ENCODE measurements at regions not wholly inside any gene's neighbourhood (a gene's known extent, or its start where the extent isn't known, plus 50 kb on each side); places are given as distances from the start of the nearest gene placed in this dataset.

- TF ChIP-seq CTCF (IDR thresholded peaks at IDR 0.05) (no peak), POLR2A (IDR thresholded peaks at IDR 0.05; ENCODE audit: low read depth) (no peak)
Observed at GRCh38 chr10:131816157-131816775, 84.5 kb upstream of the PPP2R2D start.
